Stimulated activated effector memory CD8-positive, alpha-beta T cell treated with anti-CD3 and anti-CD28 coated beads, Interleukin-12 subunit alpha, Interleukin-12 subunit beta, amount 100 ng/mL, for 72 hours (primary cell): ENCODE measurements at regions not wholly inside any gene's neighbourhood (a gene's known extent, or its start where the extent isn't known, plus 50 kb on each side); places are given as distances from the start of the nearest gene placed in this dataset.
"Not testable (repeated sequence)": the region's sequence is repeated elsewhere in the genome, so short reads cannot be mapped to it uniquely, and the experiment has no call there.

ENCODE experiments used
- ATAC-seq: fragments of 150-1000 bp; cut with Tn5 transposase; 2 replicates; pipeline ENCODE4 v1.10.0; 2021
- DNase-seq, 2 donors: peaks; one replicate each; pipeline ENCODE4 v3.0.0; 2021 to 2022; ENCODE audit warnings: low spot score in 2 of 2
- H3K27ac Mint-ChIP-seq: one replicate; pipeline ENCODE4 v1.8.0; 2022; ENCODE audit warnings: mild to moderate bottlenecking, mixed read lengths
- H3K36me3 Mint-ChIP-seq: one replicate; pipeline ENCODE4 v1.8.0; 2022; ENCODE audit warnings: mild to moderate bottlenecking, mixed read lengths
- H3K4me1 Mint-ChIP-seq: one replicate; pipeline ENCODE4 v1.8.0; 2022; ENCODE audit warnings: mixed read lengths
- H3K4me3 Mint-ChIP-seq: one replicate; pipeline ENCODE4 v1.8.0; 2022; ENCODE audit warnings: mild to moderate bottlenecking, mixed read lengths
- H3K9me3 Mint-ChIP-seq: one replicate; pipeline ENCODE4 v1.8.0; 2022; ENCODE audit warnings: mixed read lengths

DNA sequence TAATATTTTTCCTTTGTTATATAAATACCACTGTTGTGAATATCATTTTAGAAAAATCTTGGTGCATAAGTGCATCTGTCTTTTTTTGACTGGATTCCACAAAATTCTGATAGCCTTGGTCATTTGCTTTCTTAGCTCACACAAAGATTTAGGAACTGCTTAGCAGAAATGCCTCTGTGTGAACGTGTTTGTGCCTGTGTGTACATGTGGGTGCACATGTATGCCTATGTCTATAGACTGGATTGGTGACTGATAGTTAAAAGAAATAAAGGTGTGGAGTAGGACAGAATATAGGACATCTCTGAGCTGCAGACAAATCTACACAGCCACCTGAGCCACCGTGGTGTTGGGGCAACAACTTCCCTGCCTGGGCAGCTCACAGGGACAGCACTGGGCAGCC lies 93.8 kb downstream of the TSN start:
- DNase-seq (no peak), ATAC-seq (no peak)
- Mint-ChIP-seq H3K4me1 (no peaks in the 10 kb centered on the region), H3K9me3 (peaks cover 4% of the 10 kb centered on the region), H3K27ac (no peak overlapping the region), H3K36me3 (no peaks in the 10 kb centered on the region), H3K4me3 (no peak overlapping the region)

DNA sequence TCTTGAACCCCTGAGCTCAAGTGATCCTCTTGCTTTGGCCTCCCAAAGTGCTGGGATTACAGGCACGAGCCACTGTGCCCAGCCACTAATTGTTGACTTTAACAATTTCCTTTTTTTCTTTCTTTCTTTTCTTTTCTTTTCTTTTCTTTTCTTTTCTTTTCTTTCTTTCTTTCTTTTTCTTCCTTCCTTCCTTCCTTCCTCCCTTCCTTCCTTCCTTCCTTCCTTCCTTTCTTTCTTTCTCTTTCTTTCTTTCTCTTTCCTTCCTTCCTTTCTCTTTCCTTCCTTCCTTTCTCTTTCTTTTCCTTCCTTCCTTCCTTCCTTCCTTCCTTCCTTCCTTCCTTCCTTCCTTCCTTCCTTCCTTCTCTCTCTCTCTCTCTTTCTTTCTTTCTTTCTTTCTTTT lies 97.7 kb downstream of the TSN start:
- H3K27ac Mint-ChIP-seq, H3K4me1 Mint-ChIP-seq, H3K36me3 Mint-ChIP-seq, ATAC-seq, DNase-seq, H3K9me3 Mint-ChIP-seq, H3K4me3 Mint-ChIP-seq: not testable (repeated sequence)

DNA sequence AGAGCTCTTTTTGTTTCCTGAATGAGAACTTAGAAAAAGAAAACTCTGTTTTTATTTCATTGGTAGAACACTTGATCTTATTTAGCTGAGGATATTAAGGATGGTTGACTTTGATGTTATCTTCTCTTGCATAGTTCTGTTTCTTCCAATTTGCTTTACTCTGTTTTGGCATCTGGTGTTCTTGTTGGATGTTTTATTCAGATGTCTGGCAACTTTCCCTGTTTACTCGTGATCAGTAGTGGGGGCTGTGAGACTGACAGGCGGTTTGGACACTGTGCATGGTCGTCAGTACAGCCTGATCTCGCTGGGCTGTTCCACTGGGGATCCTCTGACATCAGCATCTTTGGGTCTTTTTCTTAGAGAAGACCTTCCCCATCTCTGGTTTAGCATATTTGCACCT lies 100.1 kb downstream of the TSN start:
- DNase-seq (no peak), ATAC-seq (no peak)
- no peaks in the 10 kb centered on the region for H3K36me3 Mint-ChIP-seq
- H3K9me3 Mint-ChIP-seq: peaks cover 4% of the 10 kb centered on the region
- no peak overlapping the region for H3K27ac Mint-ChIP-seq
- no peaks in the 10 kb centered on the region for H3K4me1 Mint-ChIP-seq
- no peak overlapping the region for H3K4me3 Mint-ChIP-seq

DNA sequence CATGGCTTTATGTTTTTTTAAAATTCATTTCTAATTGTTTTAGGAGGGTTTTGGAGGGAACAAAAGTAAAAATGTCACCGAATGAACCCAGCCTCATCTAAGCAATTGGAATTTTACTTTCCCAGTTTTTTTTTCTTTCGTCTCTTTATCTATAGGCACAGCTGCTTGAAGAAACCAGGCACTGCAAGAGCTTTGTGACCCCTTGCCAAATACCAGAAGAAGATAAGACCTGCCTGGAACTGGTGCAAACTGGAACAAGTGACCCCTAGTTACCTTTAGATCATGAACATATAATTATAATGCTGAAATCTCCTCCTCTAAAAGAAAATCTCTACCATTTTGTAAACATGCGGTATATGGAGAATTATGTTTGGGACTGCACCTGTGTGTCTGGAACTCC lies 100.9 kb downstream of the TSN start:
- ATAC-seq: no peak
- Mint-ChIP-seq H3K9me3 (peaks cover 4% of the 10 kb centered on the region), H3K36me3 (no peaks in the 10 kb centered on the region)

DNA sequence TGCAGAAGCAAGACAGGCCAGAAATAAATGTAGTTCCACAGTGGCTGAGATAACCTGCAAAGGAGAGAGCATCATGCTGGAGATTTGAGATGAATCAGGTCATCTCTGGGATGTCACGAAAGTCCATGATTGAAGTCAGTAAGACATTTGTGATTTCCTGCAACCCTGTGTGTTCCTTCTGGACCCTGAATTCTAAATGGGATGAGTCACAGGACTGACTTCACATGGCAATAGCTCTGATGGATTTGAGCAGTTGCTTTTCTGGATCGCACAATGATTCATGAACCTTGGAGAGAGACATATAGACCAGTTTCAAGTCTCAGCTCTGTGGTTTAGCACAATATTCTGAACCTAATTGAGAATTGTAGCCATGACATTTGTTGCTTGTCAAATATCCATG lies 102.9 kb downstream of the TSN start:
- DNase-seq: no peak
- Mint-ChIP-seq H3K27ac (no peak overlapping the region), H3K4me1 (no peaks in the 10 kb centered on the region), H3K9me3 (peaks cover 2% of the 10 kb centered on the region), H3K4me3 (no peak overlapping the region), H3K36me3 (no peaks in the 10 kb centered on the region)
- no peak for ATAC-seq

More for the DNA sequence above, 100.9 kb downstream of the TSN start:
- Mint-ChIP-seq H3K27ac (no peak overlapping the region), H3K4me3 (no peak overlapping the region), H3K4me1 (no peaks in the 10 kb centered on the region)
- DNase-seq: no peak

DNA sequence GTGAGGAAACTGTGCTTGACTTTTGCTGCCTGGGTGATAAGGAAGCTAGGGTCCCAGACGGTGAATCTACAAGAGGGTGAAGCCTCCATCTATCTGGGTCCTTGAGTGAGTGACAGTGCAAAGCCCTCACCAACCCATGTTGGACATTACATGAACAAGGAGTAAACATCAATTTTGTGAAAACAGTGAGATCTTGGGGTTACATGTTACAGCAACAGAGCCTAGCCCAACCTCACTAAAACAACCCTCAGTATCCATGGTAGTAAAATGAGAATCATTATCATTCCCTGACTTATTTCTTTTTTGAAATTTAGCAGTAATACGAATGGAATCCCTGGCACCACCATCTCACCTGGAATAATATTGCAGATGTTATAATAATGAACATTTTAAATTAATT lies 103.4 kb downstream of the TSN start:
- no peaks in the 10 kb centered on the region for H3K36me3 Mint-ChIP-seq
- no peak overlapping the region for H3K4me3 Mint-ChIP-seq
- ATAC-seq (no peak), DNase-seq (no peak)
- H3K4me1 Mint-ChIP-seq: no peaks in the 10 kb centered on the region
- no peak overlapping the region for H3K27ac Mint-ChIP-seq
- peaks cover 2% of the 10 kb centered on the region for H3K9me3 Mint-ChIP-seq

DNA sequence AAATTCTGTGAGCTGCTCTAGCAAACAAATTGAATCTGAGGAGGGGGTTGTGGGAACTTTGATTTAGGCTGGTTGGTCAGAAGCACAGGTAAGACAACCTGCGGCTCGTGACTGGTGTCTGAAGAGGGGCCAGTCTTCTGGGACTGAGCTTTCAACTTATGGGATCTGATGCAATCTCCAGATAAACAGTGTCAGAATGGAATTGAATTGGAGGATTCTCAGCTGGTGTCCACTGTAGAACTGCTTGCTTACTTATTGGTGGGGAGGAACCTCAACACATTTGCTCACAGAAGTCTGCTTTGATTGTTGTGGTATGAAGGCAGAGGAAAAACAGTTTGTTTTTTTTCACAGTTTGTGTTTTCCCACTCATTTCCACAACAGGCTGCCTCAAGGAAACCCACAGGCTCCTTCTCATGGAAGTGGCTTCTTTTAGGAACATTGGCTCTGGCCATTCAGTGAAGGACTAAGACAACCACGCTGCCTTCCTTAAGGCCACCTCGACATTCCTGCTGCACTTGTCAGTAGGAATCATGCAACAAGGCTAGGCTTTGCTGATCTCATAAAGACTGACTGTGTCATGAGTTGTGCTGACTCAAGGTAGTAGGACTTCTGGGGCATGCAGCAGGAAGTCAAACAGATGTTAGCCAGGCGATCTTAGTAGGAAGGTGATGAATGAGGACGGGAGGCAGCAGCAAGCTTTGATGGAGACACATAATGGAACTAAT lies 104.7 kb downstream of the TSN start:
- ATAC-seq: no peak
- no peak overlapping the region for H3K4me3 Mint-ChIP-seq
- H3K9me3 Mint-ChIP-seq: peaks cover 2% of the 10 kb centered on the region
- DNase-seq: no peak
- no peaks in the 10 kb centered on the region for H3K4me1 Mint-ChIP-seq
- H3K36me3 Mint-ChIP-seq: no peaks in the 10 kb centered on the region
- no peak overlapping the region for H3K27ac Mint-ChIP-seq

DNA sequence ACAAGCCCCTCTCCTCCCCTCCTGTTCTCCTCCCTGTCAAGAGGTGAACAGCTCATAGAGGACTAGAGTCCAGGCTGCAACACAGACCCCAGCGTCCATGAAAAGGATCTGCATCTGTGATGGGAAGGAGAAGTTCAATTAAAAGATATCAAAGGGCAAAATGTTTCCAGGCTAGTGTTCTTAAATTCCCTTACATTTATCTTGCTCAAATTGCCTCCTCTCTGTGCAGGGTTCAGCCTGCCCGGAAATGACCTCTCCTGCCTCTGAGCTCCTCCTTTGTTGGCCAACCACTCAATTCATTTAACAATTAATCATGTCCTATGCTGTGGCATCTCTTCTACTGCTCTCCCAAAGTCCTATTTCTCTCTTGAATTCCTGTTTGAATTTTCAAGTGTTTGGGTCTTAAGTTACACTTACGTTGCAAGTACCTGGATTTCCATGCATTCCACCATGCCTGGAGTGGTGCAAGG lies 105.3 kb downstream of the TSN start:
- Mint-ChIP-seq H3K4me1 (no peaks in the 10 kb centered on the region), H3K36me3 (no peaks in the 10 kb centered on the region), H3K9me3 (peaks cover 2% of the 10 kb centered on the region), H3K4me3 (no peak overlapping the region), H3K27ac (no peak overlapping the region)
- DNase-seq: no peak
- no peak for ATAC-seq

DNA sequence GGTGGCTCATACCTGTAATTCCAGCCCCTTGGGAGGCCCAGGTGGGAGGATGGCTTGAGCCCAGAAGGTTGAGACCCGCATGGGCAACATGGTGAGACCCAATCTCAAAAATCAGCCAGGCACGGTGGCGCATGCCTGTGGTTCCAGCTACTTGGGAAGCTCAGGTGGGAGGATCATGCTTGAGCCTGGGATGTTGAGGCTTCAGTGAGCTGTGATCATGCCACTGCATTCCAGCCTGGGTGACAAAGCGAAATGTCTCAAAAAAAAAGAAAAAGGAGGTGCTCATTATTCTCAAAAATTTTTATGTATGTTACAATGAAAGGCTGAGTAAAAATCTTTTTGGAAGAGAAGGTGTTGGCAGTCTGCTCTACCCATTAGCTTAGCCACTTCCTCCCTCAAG lies 106.8 kb downstream of the TSN start:
- no peak overlapping the region for H3K4me3 Mint-ChIP-seq
- peaks cover 2% of the 10 kb centered on the region for H3K9me3 Mint-ChIP-seq
- H3K4me1 Mint-ChIP-seq: no peaks in the 10 kb centered on the region
- no peak overlapping the region for H3K27ac Mint-ChIP-seq
- ATAC-seq (no peak), DNase-seq (no peak)
- no peaks in the 10 kb centered on the region for H3K36me3 Mint-ChIP-seq

DNA sequence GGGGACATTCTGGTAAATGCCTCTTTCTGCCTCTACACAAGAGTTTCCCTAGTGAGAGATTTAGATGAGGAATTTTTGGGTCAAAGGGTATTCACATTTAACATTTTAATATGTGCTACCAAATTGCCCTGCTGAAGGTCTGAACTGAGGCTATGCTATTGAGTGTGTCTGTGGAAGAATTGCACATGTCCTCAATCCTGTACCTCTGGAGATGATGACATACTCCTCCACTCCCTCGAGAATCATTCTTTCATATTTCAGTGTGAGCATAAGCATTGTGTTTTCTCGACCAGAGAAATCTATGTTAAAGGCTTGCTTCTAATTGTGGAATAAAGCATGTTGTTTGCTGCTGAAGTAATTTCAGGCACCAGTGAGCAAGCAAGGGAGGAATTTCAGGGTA lies 110.5 kb downstream of the TSN start:
- H3K9me3 Mint-ChIP-seq: peaks cover 2% of the 10 kb centered on the region
- DNase-seq: no peak
- H3K4me1 Mint-ChIP-seq: no peaks in the 10 kb centered on the region
- no peak overlapping the region for H3K27ac Mint-ChIP-seq
- ATAC-seq: no peak
- no peaks in the 10 kb centered on the region for H3K36me3 Mint-ChIP-seq
- no peak overlapping the region for H3K4me3 Mint-ChIP-seq

DNA sequence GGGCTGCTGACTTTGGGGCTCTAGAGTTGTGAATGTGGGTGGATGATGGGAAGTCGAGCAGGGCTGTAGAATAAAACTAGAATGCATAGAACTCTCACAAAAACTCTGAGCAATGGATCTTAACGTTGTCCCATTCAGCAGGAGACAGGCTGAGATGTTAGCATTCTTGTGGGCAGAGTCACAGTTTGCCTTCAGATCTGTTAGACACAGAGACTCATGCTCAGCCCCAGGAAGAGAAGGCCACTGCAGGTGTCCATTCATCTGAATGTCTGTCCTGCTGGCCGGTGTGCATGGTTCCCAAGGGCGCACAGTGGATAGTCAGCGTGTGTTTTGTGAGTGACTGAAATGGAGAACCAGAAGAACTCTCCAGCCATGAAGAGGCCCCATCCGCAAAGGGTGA lies 111.3 kb downstream of the TSN start:
- DNase-seq: no peak
- Mint-ChIP-seq H3K27ac (no peak overlapping the region), H3K4me3 (no peak overlapping the region), H3K4me1 (no peaks in the 10 kb centered on the region), H3K9me3 (peaks cover 2% of the 10 kb centered on the region), H3K36me3 (no peaks in the 10 kb centered on the region)
- ATAC-seq: peak; percentile 27

DNA sequence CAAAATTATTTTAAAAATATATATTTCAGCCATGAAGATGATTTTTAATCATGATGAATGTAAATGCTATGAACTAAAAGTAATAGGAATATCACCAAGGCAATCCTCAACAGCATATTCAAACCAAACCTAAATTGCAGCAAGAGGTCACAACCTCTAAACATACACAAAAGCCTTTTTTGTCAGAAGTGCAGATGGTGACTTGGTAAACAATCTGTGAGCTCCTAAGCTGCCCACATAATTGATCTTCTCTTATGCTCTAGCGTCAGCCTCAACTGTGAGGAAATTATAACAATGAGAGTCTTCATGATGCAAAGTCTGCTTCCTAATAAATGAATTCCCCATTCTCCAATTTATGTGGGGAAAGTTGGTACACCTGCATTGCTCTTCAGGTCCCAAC lies 113.2 kb downstream of the TSN start:
- Mint-ChIP-seq H3K4me1 (no peaks in the 10 kb centered on the region), H3K36me3 (no peaks in the 10 kb centered on the region), H3K9me3 (peaks cover 2% of the 10 kb centered on the region), H3K4me3 (no peak overlapping the region), H3K27ac (no peak overlapping the region)
- no peak for DNase-seq
- no peak for ATAC-seq

DNA sequence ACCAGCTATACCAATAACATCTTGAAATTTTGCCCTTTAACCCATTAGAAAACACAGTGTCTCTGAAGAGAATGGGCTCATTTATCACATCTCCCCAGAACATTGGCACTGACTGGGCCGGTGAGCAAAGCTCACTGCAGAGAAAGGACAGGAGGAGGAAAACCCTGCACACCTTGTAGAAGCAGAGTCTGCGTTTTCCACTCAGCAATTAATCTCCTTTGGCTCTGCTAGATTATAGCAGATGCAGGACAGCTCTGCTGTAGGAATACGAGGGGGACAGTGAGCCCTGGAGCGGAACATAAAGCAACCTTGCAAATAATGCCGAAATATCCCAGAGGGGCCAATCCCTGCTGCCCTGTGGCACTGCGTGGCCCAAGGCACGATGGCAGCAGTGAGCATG lies 113.9 kb downstream of the TSN start:
- DNase-seq (no peak), ATAC-seq (no peak)
- H3K9me3 Mint-ChIP-seq: no peaks in the 10 kb centered on the region
- H3K27ac Mint-ChIP-seq: no peak overlapping the region
- H3K36me3 Mint-ChIP-seq: no peaks in the 10 kb centered on the region
- H3K4me1 Mint-ChIP-seq: no peaks in the 10 kb centered on the region
- H3K4me3 Mint-ChIP-seq: no peak overlapping the region

DNA sequence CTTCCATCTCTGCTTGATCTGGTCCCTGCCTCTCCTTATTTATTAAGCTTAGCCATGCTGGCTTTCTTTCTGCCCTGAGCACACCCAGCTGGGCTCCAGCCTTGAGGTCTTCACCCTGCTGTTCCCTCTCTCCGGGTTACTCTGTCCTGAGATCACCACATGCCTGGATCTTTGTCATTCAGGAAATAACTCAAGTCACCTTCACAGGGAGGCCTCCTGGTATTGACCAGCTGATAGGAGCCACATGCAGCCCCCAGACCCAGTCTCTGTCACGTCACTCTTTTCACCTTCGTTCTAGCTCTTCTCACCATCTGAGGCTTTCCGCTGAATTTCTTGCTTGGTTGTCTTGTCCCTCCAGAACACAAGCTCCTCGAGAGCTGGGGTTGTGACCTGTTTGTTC lies 114.4 kb downstream of the TSN start:
- no peak for DNase-seq

DNA sequence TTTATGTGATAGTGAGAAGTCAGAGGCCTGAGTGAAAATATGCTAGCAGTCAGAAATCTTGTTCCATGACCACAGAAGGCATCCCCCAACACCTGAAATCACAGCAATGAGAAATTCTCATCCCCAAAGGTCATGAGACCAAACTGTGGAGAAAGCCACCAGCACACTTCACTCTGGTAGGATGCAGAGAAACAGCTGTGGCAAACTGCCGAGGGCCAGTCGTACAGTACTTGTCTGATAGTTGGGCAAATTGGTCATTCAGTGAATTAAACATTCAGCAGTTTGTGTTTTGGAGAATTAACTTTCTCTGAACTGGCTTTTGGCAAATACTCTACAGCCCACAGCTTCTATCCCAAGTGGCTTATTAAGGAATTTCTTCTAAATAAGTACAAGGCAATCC lies 117.2 kb downstream of the TSN start:
- DNase-seq (no peak), ATAC-seq (no peak)
- no peaks in the 10 kb centered on the region for H3K4me1 Mint-ChIP-seq
- H3K9me3 Mint-ChIP-seq: no peaks in the 10 kb centered on the region
- H3K36me3 Mint-ChIP-seq: no peaks in the 10 kb centered on the region
- H3K4me3 Mint-ChIP-seq: no peak overlapping the region
- H3K27ac Mint-ChIP-seq: no peak overlapping the region

More for the DNA sequence above, 114.4 kb downstream of the TSN start:
- Mint-ChIP-seq H3K9me3 (no peaks in the 10 kb centered on the region), H3K27ac (no peak overlapping the region), H3K4me3 (no peak overlapping the region), H3K36me3 (no peaks in the 10 kb centered on the region), H3K4me1 (no peaks in the 10 kb centered on the region)
- ATAC-seq: no peak

DNA sequence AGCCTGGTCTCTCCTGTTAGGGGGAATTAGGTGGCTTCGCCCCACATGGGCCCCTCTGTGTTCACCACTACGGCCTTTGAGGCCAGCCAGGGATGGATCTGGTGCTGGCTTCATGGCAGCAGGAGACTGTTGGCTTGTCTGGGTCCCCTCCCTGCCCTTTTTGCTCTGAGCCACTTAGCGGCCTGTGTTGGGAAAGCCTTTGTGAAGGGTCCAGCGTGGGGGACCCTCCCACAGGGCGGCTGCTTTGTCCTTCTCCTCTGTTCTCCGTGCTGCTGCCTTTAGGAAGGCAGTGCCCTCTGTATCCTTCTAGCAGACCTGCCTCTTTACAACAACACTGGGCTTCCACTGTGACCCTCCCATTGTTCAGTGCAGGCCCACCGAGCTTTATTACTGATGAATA lies 118.4 kb downstream of the TSN start:
- DNase-seq (no peak), ATAC-seq (peak; percentile 14)
- Mint-ChIP-seq H3K36me3 (no peaks in the 10 kb centered on the region), H3K4me3 (no peak overlapping the region), H3K9me3 (no peaks in the 10 kb centered on the region), H3K4me1 (no peaks in the 10 kb centered on the region), H3K27ac (no peak overlapping the region)
